Ishikawa (cell line): ENCODE measurements at regions not wholly inside any gene's neighbourhood (a gene's known extent, or its start where the extent isn't known, plus 50 kb on each side); places are given as distances from the start of the nearest gene placed in this dataset.

ENCODE experiments used
- CEBPB ChIP-seq: IDR thresholded peaks from 2 replicates; pipeline ENCODE4 v1.6.1; 2012
- CREB1 ChIP-seq: IDR thresholded peaks from 2 replicates; pipeline ENCODE4 v1.6.1; 2012; ENCODE audit warnings: low read depth
- EGR1 ChIP-seq: IDR thresholded peaks from 2 replicates; pipeline ENCODE4 v1.6.1; 2012
- EP300 ChIP-seq: IDR thresholded peaks from 2 replicates; pipeline ENCODE4 v1.6.1; 2012; ENCODE audit warnings: borderline replicate concordance
- FOXM1 ChIP-seq: IDR thresholded peaks from 2 replicates; pipeline ENCODE4 v1.6.1; 2012; ENCODE audit warnings: low read depth, borderline replicate concordance
- NFIC ChIP-seq: IDR thresholded peaks from 2 replicates; pipeline ENCODE4 v1.6.1; 2012
- RAD21 ChIP-seq: IDR thresholded peaks from 2 replicates; pipeline ENCODE4 v1.6.1; 2012; ENCODE audit warnings: low read depth
- TAF1 ChIP-seq: IDR thresholded peaks from 2 replicates; pipeline ENCODE4 v1.6.1; 2012; ENCODE audit warnings: low read depth, mild to moderate bottlenecking
- TCF12 ChIP-seq: IDR thresholded peaks from 2 replicates; pipeline ENCODE4 v1.6.1; 2012; ENCODE audit warnings: low read depth
- TEAD4 ChIP-seq: IDR thresholded peaks from 2 replicates; pipeline ENCODE4 v1.6.1; 2012
- YY1 ChIP-seq: IDR thresholded peaks from 2 replicates; pipeline ENCODE4 v1.6.1; 2012; ENCODE audit warnings: low read depth
- ZBTB7A ChIP-seq: IDR thresholded peaks from 2 replicates; pipeline ENCODE4 v1.6.1; 2012; ENCODE audit warnings: low read depth
- TF ChIP-seq, protein P1 (sequence below): IDR thresholded peaks from 2 replicates; pipeline ENCODE4 v1.6.1; 2012
- TF ChIP-seq, protein P2 (sequence below): IDR thresholded peaks from 2 replicates; pipeline ENCODE4 v1.6.1; 2012; ENCODE audit warnings: low read depth, mild to moderate bottlenecking
- TF ChIP-seq, protein P3 (sequence below): IDR thresholded peaks from 2 replicates; pipeline ENCODE4 v1.6.1; 2012

DNA sequence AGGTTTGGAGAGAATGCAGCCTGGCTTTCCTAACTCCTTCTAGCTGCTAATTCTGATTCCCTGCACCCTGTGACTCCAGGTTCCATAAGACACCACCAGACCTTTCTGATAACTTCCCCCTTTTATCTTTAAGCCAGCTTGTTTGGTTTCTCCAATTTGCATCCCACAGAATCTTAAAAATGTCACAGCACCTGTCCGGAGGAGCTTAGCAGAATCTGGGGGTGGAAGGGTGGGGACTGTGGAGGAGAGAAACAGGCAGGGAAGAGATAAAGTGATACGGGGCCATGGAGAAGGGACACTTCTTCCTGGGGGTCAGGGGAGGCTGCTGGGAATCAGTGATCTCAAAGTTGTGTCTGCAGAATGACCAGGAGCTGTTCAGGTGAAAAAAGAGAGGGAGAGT is 59.4 kb downstream of the FOXL1 start:
- TF ChIP-seq EP300 (no peak), ZBTB7A (no peak), TAF1 (no peak), FOXM1 (no peak)

DNA sequence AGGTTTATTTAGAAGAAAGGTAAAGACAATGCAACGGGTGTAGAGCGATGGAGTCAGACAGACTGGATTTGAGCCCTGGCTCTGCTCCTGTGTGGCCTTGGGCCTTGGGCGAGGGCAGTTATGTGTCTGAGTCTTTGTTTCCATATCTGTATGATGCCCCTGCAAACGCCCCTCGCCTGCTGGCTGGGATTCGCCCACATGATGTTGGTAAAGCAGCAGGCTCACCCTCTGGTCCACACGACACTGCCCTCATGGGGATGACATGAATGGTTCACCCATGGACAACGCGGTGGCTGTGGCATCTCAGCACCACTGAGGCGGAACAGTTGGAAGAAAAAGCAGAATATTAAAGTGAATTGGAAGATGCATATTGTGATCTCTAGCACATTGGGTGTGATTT is 60.3 kb downstream of the FOXL1 start:
- TF ChIP-seq EP300 (no peak), RAD21 (no peak), YY1 (no peak), FOXM1 (no peak), TCF12 (no peak), CREB1 (no peak), TEAD4 (no peak), TAF1 (no peak), EGR1 (no peak), CEBPB (no peak), NFIC (no peak), ZBTB7A (no peak)
- TF ChIP-seq, protein P1, sequence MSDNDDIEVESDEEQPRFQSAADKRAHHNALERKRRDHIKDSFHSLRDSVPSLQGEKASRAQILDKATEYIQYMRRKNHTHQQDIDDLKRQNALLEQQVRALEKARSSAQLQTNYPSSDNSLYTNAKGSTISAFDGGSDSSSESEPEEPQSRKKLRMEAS, result no peak
- TF ChIP-seq, protein P2, sequence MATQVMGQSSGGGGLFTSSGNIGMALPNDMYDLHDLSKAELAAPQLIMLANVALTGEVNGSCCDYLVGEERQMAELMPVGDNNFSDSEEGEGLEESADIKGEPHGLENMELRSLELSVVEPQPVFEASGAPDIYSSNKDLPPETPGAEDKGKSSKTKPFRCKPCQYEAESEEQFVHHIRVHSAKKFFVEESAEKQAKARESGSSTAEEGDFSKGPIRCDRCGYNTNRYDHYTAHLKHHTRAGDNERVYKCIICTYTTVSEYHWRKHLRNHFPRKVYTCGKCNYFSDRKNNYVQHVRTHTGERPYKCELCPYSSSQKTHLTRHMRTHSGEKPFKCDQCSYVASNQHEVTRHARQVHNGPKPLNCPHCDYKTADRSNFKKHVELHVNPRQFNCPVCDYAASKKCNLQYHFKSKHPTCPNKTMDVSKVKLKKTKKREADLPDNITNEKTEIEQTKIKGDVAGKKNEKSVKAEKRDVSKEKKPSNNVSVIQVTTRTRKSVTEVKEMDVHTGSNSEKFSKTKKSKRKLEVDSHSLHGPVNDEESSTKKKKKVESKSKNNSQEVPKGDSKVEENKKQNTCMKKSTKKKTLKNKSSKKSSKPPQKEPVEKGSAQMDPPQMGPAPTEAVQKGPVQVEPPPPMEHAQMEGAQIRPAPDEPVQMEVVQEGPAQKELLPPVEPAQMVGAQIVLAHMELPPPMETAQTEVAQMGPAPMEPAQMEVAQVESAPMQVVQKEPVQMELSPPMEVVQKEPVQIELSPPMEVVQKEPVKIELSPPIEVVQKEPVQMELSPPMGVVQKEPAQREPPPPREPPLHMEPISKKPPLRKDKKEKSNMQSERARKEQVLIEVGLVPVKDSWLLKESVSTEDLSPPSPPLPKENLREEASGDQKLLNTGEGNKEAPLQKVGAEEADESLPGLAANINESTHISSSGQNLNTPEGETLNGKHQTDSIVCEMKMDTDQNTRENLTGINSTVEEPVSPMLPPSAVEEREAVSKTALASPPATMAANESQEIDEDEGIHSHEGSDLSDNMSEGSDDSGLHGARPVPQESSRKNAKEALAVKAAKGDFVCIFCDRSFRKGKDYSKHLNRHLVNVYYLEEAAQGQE, result no peak
- TF ChIP-seq, protein P3, sequence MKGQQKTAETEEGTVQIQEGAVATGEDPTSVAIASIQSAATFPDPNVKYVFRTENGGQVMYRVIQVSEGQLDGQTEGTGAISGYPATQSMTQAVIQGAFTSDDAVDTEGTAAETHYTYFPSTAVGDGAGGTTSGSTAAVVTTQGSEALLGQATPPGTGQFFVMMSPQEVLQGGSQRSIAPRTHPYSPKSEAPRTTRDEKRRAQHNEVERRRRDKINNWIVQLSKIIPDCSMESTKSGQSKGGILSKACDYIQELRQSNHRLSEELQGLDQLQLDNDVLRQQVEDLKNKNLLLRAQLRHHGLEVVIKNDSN, result no peak

DNA sequence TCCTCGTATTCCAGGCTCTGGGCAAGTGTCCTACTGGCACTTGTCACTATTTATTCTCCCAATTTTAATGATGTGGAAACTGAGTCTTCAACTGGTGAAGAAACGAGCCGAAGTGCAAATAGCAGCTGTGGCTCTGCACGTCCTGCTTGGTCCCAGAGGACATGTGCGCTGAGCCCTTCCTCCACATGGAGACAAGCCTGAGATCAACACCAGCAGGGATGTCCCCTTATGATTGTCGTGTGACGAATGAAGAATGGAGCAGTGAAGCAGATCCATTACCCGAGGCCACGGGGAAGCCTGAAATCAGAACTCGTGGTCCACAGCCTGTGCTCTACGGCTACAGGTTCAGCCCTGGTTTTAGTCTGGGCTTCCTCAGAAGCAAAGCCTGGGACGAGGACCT is 61.0 kb downstream of the FOXL1 start:
- TF ChIP-seq TAF1 (no peak), EP300 (no peak), ZBTB7A (no peak), FOXM1 (no peak), CEBPB (no peak), CREB1 (no peak), RAD21 (no peak), YY1 (no peak), EGR1 (no peak), TCF12 (no peak), NFIC (no peak), TEAD4 (no peak)
- TF ChIP-seq, protein P3, result no peak
- TF ChIP-seq, protein P2, result no peak
- TF ChIP-seq, protein P1, result no peak

DNA sequence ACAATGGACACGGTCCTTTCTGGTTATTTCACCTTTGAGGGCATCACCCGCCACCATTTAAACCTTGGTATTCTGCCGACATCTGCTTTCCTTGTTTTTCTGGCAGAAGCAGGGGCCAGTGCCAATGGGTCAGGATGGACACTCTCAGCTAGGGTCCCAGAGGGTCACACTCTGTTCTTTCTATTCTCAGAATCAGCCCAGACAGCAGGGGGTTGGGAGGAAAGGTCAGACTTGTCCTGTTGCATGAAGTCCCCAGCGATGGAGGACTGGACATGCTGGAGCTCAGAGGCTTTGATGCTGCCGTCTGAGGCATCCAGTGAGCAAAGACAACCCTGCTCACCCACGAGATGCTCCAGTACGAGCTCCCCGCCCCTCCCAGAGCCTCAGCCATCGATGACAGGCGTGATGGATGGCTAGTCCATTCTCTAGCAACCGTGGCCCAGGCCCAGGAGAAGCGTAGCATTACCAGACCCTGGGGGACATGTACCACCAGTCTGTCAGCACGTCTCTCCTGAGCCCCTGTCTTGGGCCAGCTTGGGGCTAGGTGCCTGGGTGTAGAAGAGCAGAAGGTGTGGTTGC is 62.0 kb downstream of the FOXL1 start:
- no peak for TF ChIP-seq FOXM1
- TF ChIP-seq CREB1, result no peak
- TF ChIP-seq, protein P2, result no peak
- TF ChIP-seq CEBPB, result no peak
- TF ChIP-seq, protein P1, result no peak
- no peak for TF ChIP-seq YY1
- TF ChIP-seq RAD21, result no peak
- no peak for TF ChIP-seq EGR1
- TF ChIP-seq EP300, result no peak
- no peak for TF ChIP-seq TEAD4
- TF ChIP-seq, protein P3, result no peak
- TF ChIP-seq TAF1, result no peak
- TF ChIP-seq TCF12, result no peak
- TF ChIP-seq ZBTB7A, result no peak
- no peak for TF ChIP-seq NFIC
